SK-N-MC (cell line): ENCODE measurements at regions not wholly inside any gene's neighbourhood (a gene's known extent, or its start where the extent isn't known, plus 50 kb on each side); places are given as distances from the start of the nearest gene placed in this dataset.

Experiments
- EZH2 ChIP-seq: fragments of 200-600 bp; sonication (generic); IDR thresholded peaks from one replicate; pipeline ENCODE4 v1.6.1; 2017; ENCODE audit warnings: antibody characterized with exemption
- POLR2AphosphoS5 ChIP-seq: IDR thresholded peaks from 2 replicates; pipeline ENCODE4 v1.6.1; 2012; ENCODE audit warnings: mild to moderate bottlenecking, low read depth, low read length, borderline replicate concordance

DNA sequence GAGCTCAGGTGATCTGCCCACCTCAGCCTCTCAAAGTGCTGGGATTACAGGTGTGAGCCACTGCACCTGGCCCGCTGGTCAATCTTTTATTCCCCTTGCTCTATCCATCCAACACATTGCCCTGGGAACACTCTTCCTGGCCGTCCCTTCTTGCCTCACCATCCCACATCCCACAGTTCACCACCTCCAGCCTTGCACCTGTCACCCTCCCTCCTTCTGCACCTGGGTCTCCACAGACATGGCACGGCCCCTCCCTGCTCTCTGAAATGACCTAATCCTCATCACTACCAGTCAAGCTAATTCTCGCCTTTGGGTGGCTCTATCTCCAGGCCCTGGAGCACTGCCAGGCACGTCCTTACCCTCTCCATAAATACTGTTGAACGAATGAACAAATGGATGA, 116.9 kb upstream of the TEX51 start:
- no peak for TF ChIP-seq EZH2
- no peak for TF ChIP-seq POLR2AphosphoS5
